DOHH2 (cell line): ENCODE measurements at regions not wholly inside any gene's neighbourhood (a gene's known extent, or its start where the extent isn't known, plus 50 kb on each side); places are given as distances from the start of the nearest gene placed in this dataset.

Source experiments
- CTCF ChIP-seq: fragments of 200-600 bp; sonication (generic); IDR thresholded peaks from one replicate; pipeline ENCODE4 v1.5.1; 2014; ENCODE audit warnings: antibody characterized with exemption, mild to moderate bottlenecking, low read depth, low read length; ENCODE audit not compliant: poor library complexity, severe bottlenecking
- EZH2phosphoT487 ChIP-seq: fragments of 200-600 bp; sonication (generic); IDR thresholded peaks from 2 replicates; pipeline ENCODE4 v1.6.1; 2017; ENCODE audit warnings: borderline replicate concordance, mild to moderate bottlenecking, antibody characterized with exemption, low read length, moderate library complexity, mixed read lengths

- no peak for TF ChIP-seq CTCF
- TF ChIP-seq EZH2phosphoT487 = no peak
Measured at GRCh38 chr1:212233321-212233720, 51.9 kb upstream of the PPP2R5A start.
